ENCODE measurements at regions not wholly inside any gene's neighbourhood (a gene's known extent, or its start where the extent isn't known, plus 50 kb on each side); places are given as distances from the start of the nearest gene placed in this dataset.
"Not testable (repeated sequence)": the region's sequence is repeated elsewhere in the genome, so short reads cannot be mapped to it uniquely, and the experiment has no call there.

DNA sequence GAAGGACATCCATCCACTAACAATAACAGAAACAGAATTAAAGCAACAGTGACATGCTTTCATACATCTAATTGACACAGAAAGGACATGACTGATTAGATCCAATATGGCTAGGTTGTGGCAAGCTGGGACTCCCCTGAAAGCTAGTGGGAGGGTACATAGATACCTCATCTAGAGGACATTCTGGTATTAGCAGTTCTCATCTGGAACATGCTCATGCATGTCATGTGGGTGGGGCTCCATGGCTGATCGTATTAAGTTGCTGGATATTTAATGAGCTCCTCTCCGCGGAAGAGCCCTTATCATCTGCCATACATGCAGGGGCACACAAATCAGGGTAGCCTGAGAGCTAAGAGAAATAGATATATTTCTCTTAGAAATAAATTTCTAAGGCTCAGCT lies 358.9 kb downstream of the ICE1 start:
- FAIRE-seq (peak; percentile 51), DNase-seq (ENCODE audit: insufficient read length, low spot score) (no peak)

- DNase-seq (ENCODE audit: insufficient read length, low spot score) (no peak), FAIRE-seq (no peak)
Measured at GRCh38 chr5:5780253-5780652, 357.8 kb downstream of the ICE1 start.

GRCh38 chr5:5777013-5777412 lies 354.5 kb downstream of the ICE1 start:
- DNase-seq (ENCODE audit: insufficient read length, low spot score), result no peak
- FAIRE-seq, result no peak

GRCh38 chr5:5772202-5772601 lies 349.7 kb downstream of the ICE1 start:
- no peak for FAIRE-seq

DNA sequence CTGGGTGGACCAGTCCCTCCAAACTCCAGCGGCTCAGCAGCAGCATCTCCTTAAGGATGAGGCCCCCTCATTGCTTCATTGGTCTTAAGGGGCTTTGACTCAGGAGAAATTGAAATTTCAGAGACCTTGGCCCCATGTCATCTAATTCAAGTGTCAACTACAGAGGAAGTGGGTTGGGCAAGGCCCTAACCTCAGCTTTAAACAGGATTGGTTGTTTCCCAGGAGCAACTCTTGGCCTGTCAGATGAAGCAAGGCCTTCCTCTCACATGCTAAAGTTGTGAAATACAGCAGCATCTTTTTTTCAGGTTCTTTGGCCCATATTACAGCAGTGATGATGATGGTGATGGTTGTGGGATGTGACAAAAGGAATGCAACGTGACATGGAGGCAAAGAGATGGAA lies 348.3 kb downstream of the ICE1 start:
- FAIRE-seq (no peak), DNase-seq (ENCODE audit: insufficient read length, low spot score) (no peak)

More at GRCh38 chr5:5772202-5772601, 349.7 kb downstream of the ICE1 start:
- DNase-seq (ENCODE audit: insufficient read length, low spot score), result no peak

DNA sequence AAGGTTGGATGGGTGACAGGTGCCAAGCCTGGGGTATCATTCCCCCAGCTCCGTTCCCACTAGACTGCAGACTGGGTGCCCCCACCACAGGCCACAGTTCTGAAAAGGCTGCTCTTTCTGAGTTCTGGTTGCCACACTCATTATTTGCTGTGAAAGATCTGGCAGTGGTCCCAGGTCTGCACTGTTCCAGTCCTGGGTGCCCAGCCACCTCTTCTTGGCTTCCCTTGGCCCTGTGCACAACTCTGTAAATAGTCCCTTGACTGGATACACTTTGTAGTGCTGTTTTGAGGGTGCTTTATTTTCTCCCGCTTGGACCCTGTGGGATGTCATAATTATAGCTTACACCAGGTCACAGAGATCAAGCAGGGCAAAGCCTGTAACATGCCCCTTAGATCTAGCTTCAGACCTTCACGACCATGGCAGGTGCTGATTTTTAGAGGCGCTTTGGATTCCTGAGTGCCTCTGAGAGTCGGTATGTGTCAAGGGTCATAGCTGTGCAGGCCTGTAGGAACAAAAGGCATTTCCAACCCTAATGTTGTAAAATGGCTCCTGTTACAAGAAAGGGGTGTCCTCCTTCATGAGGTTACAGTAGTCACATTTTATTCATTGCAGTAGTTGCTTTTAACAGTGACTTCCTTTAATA lies 344.9 kb downstream of the ICE1 start:
- FAIRE-seq (no peak), DNase-seq (ENCODE audit: insufficient read length, low spot score) (no peak)

DNA sequence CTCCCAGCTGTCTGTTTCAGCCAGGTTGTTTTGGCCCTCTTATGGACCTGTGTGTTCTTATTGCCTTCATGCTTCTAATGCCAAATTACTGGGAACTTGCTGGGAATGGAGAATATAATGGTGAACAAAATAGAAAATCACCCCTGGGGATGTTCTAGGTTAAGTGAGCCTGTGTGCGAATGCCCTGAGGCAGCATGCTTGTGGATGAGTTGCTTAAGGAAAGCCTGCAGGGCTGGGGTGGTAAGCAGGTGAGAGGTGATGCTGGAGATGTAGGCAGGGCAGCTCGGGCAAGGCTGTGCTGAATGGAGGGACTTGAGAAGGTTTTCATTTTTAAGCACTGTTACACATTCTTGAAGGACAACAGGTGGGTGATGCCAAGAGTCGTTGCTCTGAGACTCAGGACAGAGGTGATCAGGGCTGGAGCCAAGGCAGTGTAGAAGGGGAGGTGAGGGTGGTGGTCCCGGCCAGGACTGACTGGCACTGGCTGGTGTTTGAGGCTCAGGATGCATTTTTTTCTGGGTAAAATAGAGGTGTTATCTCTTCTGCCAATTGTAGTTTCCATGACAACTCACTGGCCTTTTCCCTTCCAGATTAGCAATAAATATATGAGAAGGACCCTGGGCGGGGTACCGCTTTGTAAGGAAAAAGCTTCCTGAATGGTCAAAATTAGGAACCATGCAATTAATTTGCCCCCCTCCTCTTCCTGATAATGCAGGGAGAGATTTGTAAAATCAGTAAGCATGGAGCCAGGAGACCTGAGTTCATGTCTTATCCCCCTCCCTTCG lies 342.8 kb downstream of the ICE1 start:
- FAIRE-seq (no peak), DNase-seq (ENCODE audit: insufficient read length, low spot score) (no peak)

- FAIRE-seq, result no peak
Measured at GRCh38 chr5:5764246-5764645, 341.8 kb downstream of the ICE1 start.

GRCh38 chr5:5756762-5757161 lies 334.3 kb downstream of the ICE1 start:
- FAIRE-seq, result no peak
- DNase-seq (ENCODE audit: insufficient read length, low spot score), result no peak

More at GRCh38 chr5:5764246-5764645, 341.8 kb downstream of the ICE1 start:
- no peak for DNase-seq (ENCODE audit: insufficient read length, low spot score)

- FAIRE-seq, result no peak
Measured at GRCh38 chr5:5755888-5756287, 333.4 kb downstream of the ICE1 start.

DNA sequence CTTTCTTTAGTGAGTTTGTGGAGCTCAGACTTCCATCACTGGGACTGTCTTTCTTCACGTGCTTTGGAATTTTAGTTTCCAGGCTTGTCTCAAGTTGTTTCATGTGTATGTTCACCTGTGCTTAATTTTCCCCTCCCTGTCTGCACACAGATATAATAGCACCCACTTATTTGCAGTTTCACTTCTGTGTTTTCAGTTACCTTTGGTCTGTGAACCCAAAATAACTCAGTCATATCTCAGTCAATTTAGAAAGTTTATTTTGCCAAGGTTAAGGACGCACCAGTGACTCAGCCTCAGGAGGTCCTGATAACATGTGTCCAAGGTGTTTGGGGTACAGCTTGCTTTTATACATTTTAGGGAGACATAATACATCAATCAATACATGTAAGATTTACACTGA lies 330.4 kb downstream of the ICE1 start:
- no peak for FAIRE-seq
- no peak for DNase-seq (ENCODE audit: insufficient read length, low spot score)

More at GRCh38 chr5:5755888-5756287, 333.4 kb downstream of the ICE1 start:
- no peak for DNase-seq (ENCODE audit: insufficient read length, low spot score)

DNA sequence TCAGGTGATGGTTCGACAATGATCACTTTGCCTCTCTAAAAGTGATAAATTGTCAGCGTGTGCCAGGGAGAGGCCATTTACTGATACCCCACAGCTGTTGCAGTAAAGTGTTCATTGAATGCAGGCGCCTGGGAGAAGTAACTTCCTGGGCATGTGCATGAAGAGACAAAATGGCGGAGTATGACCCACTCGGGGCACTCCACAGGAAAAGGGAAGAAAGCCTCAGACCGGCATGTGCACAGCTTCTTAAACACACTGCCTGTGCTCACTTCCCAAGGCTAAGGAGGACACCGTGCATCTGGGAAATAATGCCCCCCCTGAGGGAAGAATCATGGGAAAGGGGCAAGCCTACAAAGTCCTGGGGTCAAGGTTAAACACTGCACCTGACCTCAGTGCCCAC lies 329.5 kb downstream of the ICE1 start:
- DNase-seq (ENCODE audit: insufficient read length, low spot score), result no peak
- FAIRE-seq, result no peak

GRCh38 chr5:5751498-5751897 lies 329.0 kb downstream of the ICE1 start:
- no peak for DNase-seq (ENCODE audit: insufficient read length, low spot score)
- FAIRE-seq, result no peak

GRCh38 chr5:5741418-5741817 lies 318.9 kb downstream of the ICE1 start:
- DNase-seq (ENCODE audit: insufficient read length, low spot score), result no peak

DNA sequence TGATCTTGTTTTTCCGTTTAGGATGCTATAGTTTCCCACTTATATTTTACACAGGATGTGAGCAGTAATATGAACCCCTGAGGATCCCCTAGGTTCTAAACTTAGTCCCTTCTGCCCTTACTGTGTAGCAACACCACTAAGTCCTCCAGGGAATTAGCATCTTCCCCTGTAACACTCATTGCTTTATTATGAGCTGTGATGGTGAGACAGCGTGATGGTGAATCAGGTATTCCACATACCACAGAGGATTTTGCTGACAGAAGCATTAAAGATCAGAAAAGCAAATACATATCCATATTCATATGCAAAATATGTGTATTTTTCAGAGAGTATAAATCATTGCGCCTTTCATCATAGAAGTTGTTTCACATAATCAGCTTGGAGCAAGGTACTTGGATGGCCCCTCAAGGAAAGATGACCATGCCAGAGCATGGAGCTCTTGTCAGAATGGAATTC lies 317.0 kb downstream of the ICE1 start:
- FAIRE-seq (no peak), DNase-seq (ENCODE audit: insufficient read length, low spot score) (no peak)

More at GRCh38 chr5:5741418-5741817, 318.9 kb downstream of the ICE1 start:
- no peak for FAIRE-seq

GRCh38 chr5:5738797-5739489 lies 316.5 kb downstream of the ICE1 start:
- FAIRE-seq (no peak), DNase-seq (ENCODE audit: insufficient read length, low spot score) (no peak)

- DNase-seq (ENCODE audit: insufficient read length, low spot score) (no peak), FAIRE-seq (no peak)
Measured at GRCh38 chr5:5736007-5736406, 313.5 kb downstream of the ICE1 start.

- FAIRE-seq, result not testable (repeated sequence)
Measured at GRCh38 chr5:5733058-5733457, 310.6 kb downstream of the ICE1 start.

DNA sequence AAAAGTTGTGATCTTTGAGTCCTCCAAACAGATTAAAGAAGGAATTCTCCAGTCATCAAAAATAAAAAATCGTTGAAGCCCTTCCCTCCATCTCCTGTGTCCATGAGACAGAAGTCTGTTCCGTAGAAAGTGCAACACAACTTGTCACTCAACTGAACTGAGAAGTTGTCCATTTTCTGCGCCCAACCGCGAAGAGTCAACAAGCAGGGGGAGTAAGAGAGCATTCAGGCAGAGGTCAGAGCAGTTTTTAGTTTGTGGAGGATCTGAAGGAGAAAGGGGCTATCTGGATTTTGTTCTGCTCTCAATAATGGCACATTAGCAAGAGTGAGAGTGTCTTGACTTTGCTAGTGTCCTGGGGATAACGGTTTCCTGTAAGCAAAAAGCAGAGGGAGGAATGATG lies 303.9 kb downstream of the ICE1 start:
- FAIRE-seq (no peak), DNase-seq (ENCODE audit: insufficient read length, low spot score) (no peak)

More at GRCh38 chr5:5733058-5733457, 310.6 kb downstream of the ICE1 start:
- DNase-seq (ENCODE audit: insufficient read length, low spot score), result not testable (repeated sequence)

- DNase-seq (ENCODE audit: insufficient read length, low spot score) (no peak), FAIRE-seq (no peak)
Measured at GRCh38 chr5:5721881-5722280, 299.4 kb downstream of the ICE1 start.

- FAIRE-seq, result no peak
Measured at GRCh38 chr5:5719292-5719691, 296.8 kb downstream of the ICE1 start.

More at GRCh38 chr5:5719292-5719691, 296.8 kb downstream of the ICE1 start:
- DNase-seq (ENCODE audit: insufficient read length, low spot score), result no peak
